ENCODE measurements at regions not wholly inside any gene's neighbourhood (a gene's known extent, or its start where the extent isn't known, plus 50 kb on each side); places are given as distances from the start of the nearest gene placed in this dataset.

- TF ChIP-seq, protein P1, sequence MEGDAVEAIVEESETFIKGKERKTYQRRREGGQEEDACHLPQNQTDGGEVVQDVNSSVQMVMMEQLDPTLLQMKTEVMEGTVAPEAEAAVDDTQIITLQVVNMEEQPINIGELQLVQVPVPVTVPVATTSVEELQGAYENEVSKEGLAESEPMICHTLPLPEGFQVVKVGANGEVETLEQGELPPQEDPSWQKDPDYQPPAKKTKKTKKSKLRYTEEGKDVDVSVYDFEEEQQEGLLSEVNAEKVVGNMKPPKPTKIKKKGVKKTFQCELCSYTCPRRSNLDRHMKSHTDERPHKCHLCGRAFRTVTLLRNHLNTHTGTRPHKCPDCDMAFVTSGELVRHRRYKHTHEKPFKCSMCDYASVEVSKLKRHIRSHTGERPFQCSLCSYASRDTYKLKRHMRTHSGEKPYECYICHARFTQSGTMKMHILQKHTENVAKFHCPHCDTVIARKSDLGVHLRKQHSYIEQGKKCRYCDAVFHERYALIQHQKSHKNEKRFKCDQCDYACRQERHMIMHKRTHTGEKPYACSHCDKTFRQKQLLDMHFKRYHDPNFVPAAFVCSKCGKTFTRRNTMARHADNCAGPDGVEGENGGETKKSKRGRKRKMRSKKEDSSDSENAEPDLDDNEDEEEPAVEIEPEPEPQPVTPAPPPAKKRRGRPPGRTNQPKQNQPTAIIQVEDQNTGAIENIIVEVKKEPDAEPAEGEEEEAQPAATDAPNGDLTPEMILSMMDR (CRISPR knock-in tag; IDR thresholded peaks at IDR 0.05), result peak; percentile 46
- no peak for TF ChIP-seq ZNF124 (CRISPR knock-in tag; IDR thresholded peaks at IDR 0.05)
- no peak for TF ChIP-seq FOXK2 (IDR thresholded peaks at IDR 0.05)
- TF ChIP-seq PAX8 (CRISPR knock-in tag; IDR thresholded peaks at IDR 0.05; ENCODE audit: borderline replicate concordance), result no peak
- no peak for TF ChIP-seq ZNF468 (CRISPR knock-in tag; IDR thresholded peaks at IDR 0.05)
- no peak for TF ChIP-seq ZNF512B (CRISPR knock-in tag; IDR thresholded peaks at IDR 0.05; ENCODE audit: borderline replicate concordance)
- TF ChIP-seq ZNF263 (CRISPR knock-in tag; IDR thresholded peaks at IDR 0.05), result no peak
Observed at GRCh38 chr5:153147891-153148623, 342.4 kb upstream of the GRIA1 start.
